Gastrocnemius medialis (tissue), 4 donors: ENCODE measurements at regions not wholly inside any gene's neighbourhood (a gene's known extent, or its start where the extent isn't known, plus 50 kb on each side); places are given as distances from the start of the nearest gene placed in this dataset.

Experiments
- ATAC-seq, 2 donors: fragments of 150-250 bp; one replicate each; pipeline ENCODE4 v1.9.1; 2016
- DNase-seq, 2 donors: peaks; one replicate each; pipeline ENCODE4 v3.0.0-alpha.2; 2019
- H3K27ac ChIP-seq, 4 donors: fragments of 200-600 bp; sonication (generic); 1 replicate in 1 of 4; 2 replicates in 3 of 4; pipeline ENCODE4 v1.5.1; 2016 to 2018; ENCODE audit warnings: mild to moderate bottlenecking in 2 of 4, moderate library complexity in 1 of 4
- H3K27me3 ChIP-seq, 3 donors: fragments of 200-600 bp; sonication (generic) in 2 of 3; 1 replicate in 1 of 3; 2 replicates in 2 of 3; pipeline versions ENCODE4 v1.5.1 to v1.6.0; 2016 to 2019; ENCODE audit warnings: mild to moderate bottlenecking in 1 of 3, moderate library complexity in 1 of 3
- H3K36me3 ChIP-seq, 2 donors: fragments of 200-600 bp; sonication (generic) in 1 of 2; one replicate each; pipeline ENCODE4 v1.5.1; 2017 to 2018
- H3K4me1 ChIP-seq, 2 donors: fragments of 200-600 bp; sonication (generic) in 1 of 2; one replicate each; pipeline ENCODE4 v1.5.1; 2016 to 2017; ENCODE audit warnings: mild to moderate bottlenecking in 2 of 2
- H3K4me3 ChIP-seq, 4 donors: fragments of 200-600 bp; sonication (generic) in 3 of 4; 1 replicate in 1 of 4; 2 replicates in 3 of 4; pipeline ENCODE4 v1.5.1; 2016 to 2019; ENCODE audit warnings: mild to moderate bottlenecking in 2 of 4
- H3K9me3 ChIP-seq, 3 donors: fragments of 200-600 bp; sonication (generic) in 2 of 3; 1 replicate in 1 of 3; 2 replicates in 2 of 3; pipeline ENCODE4 v1.5.1; 2016 to 2019
- CTCF ChIP-seq, 5 experiments: fragments of 450-650 bp in 3 of 5; fragments of 200-600 bp in 2 of 5; sonication (generic) in 2 of 5; IDR thresholded peaks in 4 of 5; conservative IDR thresholded peaks in 1 of 5; 1 replicate in 4 of 5; 2 replicates in 1 of 5; pipeline ENCODE4 v1.5.1; 2016 to 2019; ENCODE audit warnings: antibody characterized with exemption in 5 of 5, mild to moderate bottlenecking in 3 of 5, moderate library complexity in 3 of 5
- POLR2A ChIP-seq, 2 donors: fragments of 450-650 bp; IDR thresholded peaks; one replicate each; pipeline ENCODE4 v1.6.1; 2017; ENCODE audit warnings: antibody characterized with exemption in 2 of 2, mild to moderate bottlenecking in 2 of 2, moderate library complexity in 2 of 2
- in situ Hi-C, 4 donors: fragments of 200-750 bp; cut with MboI; loops; one replicate each; pipeline versions ENCODE4 v1.15.0 to v1.8.0; 2017; ENCODE audit warnings: low sequenced_read_pairs in 4 of 4
- intact Hi-C: fragments of 100-400 bp; cut with DNase I; formaldehyde crosslinking; loops from one replicate; pipeline ENCODE4 v1.15.1; 2023; ENCODE audit warnings: low total_unique reads

GRCh38 chr17:68733241-68734176 lies 132.3 kb upstream of the FAM20A start:
- H3K4me1 ChIP-seq: peaks cover 4% of the 10 kb centered on the region in 2 donors
- intact Hi-C loops (no loop called here), in situ Hi-C loops (no loop called here)
- ATAC-seq (peak in 1 of 2 donors; percentile 41), DNase-seq (peak; percentile 6 to 32)
- H3K4me3 ChIP-seq: no peak overlapping the region
- H3K27ac ChIP-seq: peak overlapping the region in 1 of 4 donors; percentile 18
- no peaks in the 10 kb centered on the region for H3K9me3 ChIP-seq
- no peaks in the 10 kb centered on the region for H3K27me3 ChIP-seq
- H3K36me3 ChIP-seq: no peaks in the 10 kb centered on the region
- TF ChIP-seq POLR2A (IDR thresholded peaks at IDR 0.05): no peak
- TF ChIP-seq CTCF (IDR thresholded peaks at IDR 0.05 in 4 of 5, conservative IDR thresholded peaks at IDR 0.05 in 1 of 5): no peak

GRCh38 chr17:68732301-68732749 lies 131.2 kb upstream of the FAM20A start:
- no peak overlapping the region for H3K4me3 ChIP-seq
- peaks cover 4% of the 10 kb centered on the region in 2 donors for H3K4me1 ChIP-seq
- ATAC-seq (no peak), DNase-seq (no peak)
- intact Hi-C loops: no loop called here
- TF ChIP-seq POLR2A (IDR thresholded peaks at IDR 0.05) (no peak), CTCF (IDR thresholded peaks at IDR 0.05 in 4 of 5, conservative IDR thresholded peaks at IDR 0.05 in 1 of 5) (no peak)
- H3K27me3 ChIP-seq: no peaks in the 10 kb centered on the region
- no peaks in the 10 kb centered on the region for H3K36me3 ChIP-seq
- no peaks in the 10 kb centered on the region for H3K9me3 ChIP-seq
- in situ Hi-C loops: no loop called here
- no peak overlapping the region for H3K27ac ChIP-seq

- H3K27ac ChIP-seq: no peak overlapping the region
- H3K27me3 ChIP-seq: no peaks in the 10 kb centered on the region
- intact Hi-C loops (no loop called here), in situ Hi-C loops (no loop called here)
- DNase-seq (no peak), ATAC-seq (no peak)
- H3K4me3 ChIP-seq: no peak overlapping the region
- H3K36me3 ChIP-seq: no peaks in the 10 kb centered on the region
- H3K9me3 ChIP-seq: no peaks in the 10 kb centered on the region
- peaks cover 4% of the 10 kb centered on the region in 2 donors for H3K4me1 ChIP-seq
- TF ChIP-seq CTCF (IDR thresholded peaks at IDR 0.05 in 4 of 5, conservative IDR thresholded peaks at IDR 0.05 in 1 of 5) (no peak), POLR2A (IDR thresholded peaks at IDR 0.05) (no peak)
Measured at GRCh38 chr17:68731465-68731864, 130.3 kb upstream of the FAM20A start.

- in situ Hi-C loops (no loop called here), intact Hi-C loops (no loop called here)
- Histone ChIP-seq H3K4me1 (no peaks in the 10 kb centered on the region), H3K4me3 (no peak overlapping the region), H3K9me3 (no peaks in the 10 kb centered on the region), H3K36me3 (no peaks in the 10 kb centered on the region), H3K27me3 (no peaks in the 10 kb centered on the region), H3K27ac (no peak overlapping the region)
- DNase-seq (no peak), ATAC-seq (no peak)
- TF ChIP-seq POLR2A (IDR thresholded peaks at IDR 0.05) (no peak), CTCF (IDR thresholded peaks at IDR 0.05 in 4 of 5, conservative IDR thresholded peaks at IDR 0.05 in 1 of 5) (no peak)
Measured at GRCh38 chr17:68719431-68719830, 118.3 kb upstream of the FAM20A start.
